GM12872 (cell line): ENCODE measurements at regions not wholly inside any gene's neighbourhood (a gene's known extent, or its start where the extent isn't known, plus 50 kb on each side); places are given as distances from the start of the nearest gene placed in this dataset.

Source experiments
- CTCF ChIP-seq: IDR thresholded peaks from 3 replicates; pipeline ENCODE4 v1.5.1; 2011; ENCODE audit warnings: low read depth, mild to moderate bottlenecking, low read length, moderate library complexity; ENCODE audit not compliant: insufficient read depth

GRCh38 chr2:7952046-7952745 lies 729.7 kb upstream of the ID2 start:
- no peak for TF ChIP-seq CTCF

- no peak for TF ChIP-seq CTCF
Observed at GRCh38 chr2:7953195-7953594, 728.7 kb upstream of the ID2 start.

- TF ChIP-seq CTCF = no peak
Observed at GRCh38 chr2:7954234-7954633, 727.6 kb upstream of the ID2 start.

- TF ChIP-seq CTCF = no peak
Observed at GRCh38 chr2:7956126-7956689, 725.6 kb upstream of the ID2 start.

- TF ChIP-seq CTCF = no peak
Observed at GRCh38 chr2:7961550-7961949, 720.3 kb upstream of the ID2 start.

- no peak for TF ChIP-seq CTCF
Observed at GRCh38 chr2:7962161-7962560, 719.7 kb upstream of the ID2 start.

GRCh38 chr2:7963787-7964186 lies 718.1 kb upstream of the ID2 start:
- TF ChIP-seq CTCF = no peak
